Omental fat pad (tissue), 3 donors: ENCODE measurements at regions not wholly inside any gene's neighbourhood (a gene's known extent, or its start where the extent isn't known, plus 50 kb on each side); places are given as distances from the start of the nearest gene placed in this dataset.

Experiments used
- ATAC-seq: fragments of 150-250 bp; one replicate; pipeline ENCODE4 v1.9.1; 2016; ENCODE audit warnings: mild to moderate bottlenecking, moderate library complexity; ENCODE audit not compliant: low FRiP score
- DNase-seq: peaks from one replicate; pipeline ENCODE4 v3.0.0-alpha.2; 2019; ENCODE audit warnings: low spot score
- CTCF ChIP-seq, 3 donors: fragments of 450-650 bp; IDR thresholded peaks; one replicate each; pipeline ENCODE4 v1.5.1; 2016 to 2017; ENCODE audit warnings: antibody characterized with exemption in 3 of 3, mild to moderate bottlenecking in 3 of 3, moderate library complexity in 2 of 3

- ATAC-seq (no peak), DNase-seq (no peak)
- TF ChIP-seq CTCF (IDR thresholded peaks at IDR 0.05): no peak
Observed at GRCh38 chr21:18908641-18909040, 505.1 kb upstream of the TMPRSS15 start.

DNA sequence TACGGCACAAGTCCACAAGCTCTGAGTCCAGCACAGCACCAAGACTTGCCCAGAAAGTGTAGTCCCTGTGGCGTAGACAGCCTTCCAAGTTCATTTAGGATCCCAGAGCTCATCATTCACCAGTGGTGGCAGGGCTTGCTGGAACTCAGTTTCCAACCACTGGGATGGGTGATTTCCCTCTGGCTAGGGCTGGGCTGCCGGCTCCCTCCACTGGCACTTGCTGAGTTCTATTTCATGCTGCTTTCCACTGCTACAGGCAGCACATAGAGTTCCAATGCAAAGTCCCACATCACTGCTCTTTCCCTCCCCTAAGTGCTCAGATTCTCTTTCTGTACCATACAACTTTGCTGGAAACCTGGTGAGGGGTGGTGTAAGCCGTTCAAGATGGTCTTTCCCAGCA is 510.3 kb upstream of the TMPRSS15 start:
- no peak for ATAC-seq
- no peak for DNase-seq

GRCh38 chr21:18914570-18914969 is 511.0 kb upstream of the TMPRSS15 start:
- TF ChIP-seq CTCF (IDR thresholded peaks at IDR 0.05): no peak
- DNase-seq (no peak), ATAC-seq (no peak)

More for the DNA sequence above, 510.3 kb upstream of the TMPRSS15 start:
- no peak for TF ChIP-seq CTCF (IDR thresholded peaks at IDR 0.05)

- no peak for TF ChIP-seq CTCF (IDR thresholded peaks at IDR 0.05)
- no peak for ATAC-seq
- DNase-seq: no peak
Observed at GRCh38 chr21:18917622-18918021, 514.0 kb upstream of the TMPRSS15 start.

GRCh38 chr21:18931237-18931636 is 527.7 kb upstream of the TMPRSS15 start:
- no peak for TF ChIP-seq CTCF (IDR thresholded peaks at IDR 0.05)
- DNase-seq (no peak), ATAC-seq (no peak)

- DNase-seq (no peak), ATAC-seq (no peak)
- no peak for TF ChIP-seq CTCF (IDR thresholded peaks at IDR 0.05)
Observed at GRCh38 chr21:18937337-18937736, 533.8 kb upstream of the TMPRSS15 start.

- ATAC-seq (no peak), DNase-seq (no peak)
- no peak for TF ChIP-seq CTCF (IDR thresholded peaks at IDR 0.05)
Observed at GRCh38 chr21:18940791-18941190, 537.2 kb upstream of the TMPRSS15 start.
